ENCODE measurements at regions not wholly inside any gene's neighbourhood (a gene's known extent, or its start where the extent isn't known, plus 50 kb on each side); places are given as distances from the start of the nearest gene placed in this dataset.

GRCh38 chr22:44413211-44413610 is 84.8 kb downstream of the RTL6 start:
- TF ChIP-seq CTCF (IDR thresholded peaks at IDR 0.05) (no peak), MYC (IDR thresholded peaks at IDR 0.05; ENCODE audit: borderline replicate concordance, low read length) (no peak), ESRRA (IDR thresholded peaks at IDR 0.05; ENCODE audit: borderline replicate concordance, low read length) (no peak), RCOR1 (IDR thresholded peaks at IDR 0.05; ENCODE audit: low read depth, low read length) (no peak), SMC3 (IDR thresholded peaks at IDR 0.05) (no peak), ZNF302 (CRISPR knock-in tag; IDR thresholded peaks at IDR 0.05) (no peak), EP300 (IDR thresholded peaks at IDR 0.05) (no peak), MAZ (IDR thresholded peaks at IDR 0.05; ENCODE audit: borderline replicate concordance, low read depth, low read length) (no peak), ELK1 (IDR thresholded peaks at IDR 0.05; ENCODE audit: low read depth, low read length) (no peak), JUNB (IDR thresholded peaks at IDR 0.05) (no peak)
